ENCODE measurements at regions not wholly inside any gene's neighbourhood (a gene's known extent, or its start where the extent isn't known, plus 50 kb on each side); places are given as distances from the start of the nearest gene placed in this dataset.

- H3K36me3 Mint-ChIP-seq (ENCODE audit: low read depth): no peaks in the 10 kb centered on the region
- Histone ChIP-seq H3K36me3 (ENCODE audit: insufficient read depth, low read length) (no peaks in the 10 kb centered on the region), H3K27ac (ENCODE audit: low read depth in 1 of 2, low read length in 2 of 2) (no peak overlapping the region), H3K9me3 (ENCODE audit: control insufficient read depth in 1 of 2, insufficient read depth in 1 of 2, low read length in 2 of 2) (no peaks in the 10 kb centered on the region), H3K27me3 (ENCODE audit: control insufficient read depth in 1 of 2, insufficient read depth in 2 of 2, low read length in 2 of 2) (no peaks in the 10 kb centered on the region), H3K4me3 (ENCODE audit: low read length) (no peak overlapping the region), H3K4me1 (ENCODE audit: insufficient read depth, low read length) (no peaks in the 10 kb centered on the region)
- POLR2A ChIA-PET: no interaction called here
- H3K27me3 Mint-ChIP-seq: no peaks in the 10 kb centered on the region
- no peak for DNase-seq
- no peak for TF ChIP-seq CTCF (IDR thresholded peaks at IDR 0.05)
- intact Hi-C loops (cut with DNase I, micrococcal nuclease): no loop called here
- CTCF ChIA-PET: no interaction called here
- no peaks in the 10 kb centered on the region for H3K4me1 Mint-ChIP-seq (ENCODE audit: low read depth)
- no peak overlapping the region for H3K4me3 Mint-ChIP-seq
- H3K9me3 Mint-ChIP-seq: no peaks in the 10 kb centered on the region
- no peak for ATAC-seq (ENCODE audit: poor library complexity)
- H3K27ac Mint-ChIP-seq: no peak overlapping the region
These were observed 161.1 kb upstream of the PDGFD start for GRCh38 chr11:104325093-104325492.

- intact Hi-C loops (cut with DNase I, micrococcal nuclease): no loop called here
- no peaks in the 10 kb centered on the region for H3K4me1 ChIP-seq (ENCODE audit: insufficient read depth, low read length)
- H3K27ac ChIP-seq (ENCODE audit: low read depth in 1 of 2, low read length in 2 of 2): no peak overlapping the region
- TF ChIP-seq CTCF (IDR thresholded peaks at IDR 0.05): no peak
- no peaks in the 10 kb centered on the region for H3K36me3 ChIP-seq (ENCODE audit: insufficient read depth, low read length)
- no peaks in the 10 kb centered on the region for H3K9me3 Mint-ChIP-seq
- H3K36me3 Mint-ChIP-seq (ENCODE audit: low read depth): no peaks in the 10 kb centered on the region
- H3K27ac Mint-ChIP-seq: no peak overlapping the region
- no peak overlapping the region for H3K4me3 Mint-ChIP-seq
- no peaks in the 10 kb centered on the region for H3K9me3 ChIP-seq (ENCODE audit: control insufficient read depth in 1 of 2, insufficient read depth in 1 of 2, low read length in 2 of 2)
- no peak overlapping the region for H3K4me3 ChIP-seq (ENCODE audit: low read length)
- DNase-seq (no peak), ATAC-seq (ENCODE audit: poor library complexity) (no peak)
- H3K27me3 ChIP-seq (ENCODE audit: control insufficient read depth in 1 of 2, insufficient read depth in 2 of 2, low read length in 2 of 2): no peaks in the 10 kb centered on the region
- POLR2A ChIA-PET: no interaction called here
- H3K4me1 Mint-ChIP-seq (ENCODE audit: low read depth): no peaks in the 10 kb centered on the region
- no peaks in the 10 kb centered on the region for H3K27me3 Mint-ChIP-seq
- CTCF ChIA-PET: no interaction called here
These were observed 160.3 kb upstream of the PDGFD start for GRCh38 chr11:104324276-104324675.

GRCh38 chr11:104323841-104324240 is 159.9 kb upstream of the PDGFD start:
- Mint-ChIP-seq H3K27me3 (no peaks in the 10 kb centered on the region), H3K27ac (no peak overlapping the region), H3K4me1 (ENCODE audit: low read depth) (no peaks in the 10 kb centered on the region), H3K9me3 (no peaks in the 10 kb centered on the region), H3K4me3 (no peak overlapping the region), H3K36me3 (ENCODE audit: low read depth) (no peaks in the 10 kb centered on the region)
- intact Hi-C loops (cut with DNase I, micrococcal nuclease): no loop called here
- no peak overlapping the region for H3K27ac ChIP-seq (ENCODE audit: low read depth in 1 of 2, low read length in 2 of 2)
- no peak for TF ChIP-seq CTCF (IDR thresholded peaks at IDR 0.05)
- no peak for DNase-seq
- ATAC-seq (ENCODE audit: poor library complexity): no peak
- POLR2A ChIA-PET: no interaction called here
- H3K4me1 ChIP-seq (ENCODE audit: insufficient read depth, low read length): no peaks in the 10 kb centered on the region
- H3K9me3 ChIP-seq (ENCODE audit: control insufficient read depth in 1 of 2, insufficient read depth in 1 of 2, low read length in 2 of 2): no peaks in the 10 kb centered on the region
- H3K27me3 ChIP-seq (ENCODE audit: control insufficient read depth in 1 of 2, insufficient read depth in 2 of 2, low read length in 2 of 2): no peaks in the 10 kb centered on the region
- CTCF ChIA-PET: no interaction called here
- H3K36me3 ChIP-seq (ENCODE audit: insufficient read depth, low read length): no peaks in the 10 kb centered on the region
- no peak overlapping the region for H3K4me3 ChIP-seq (ENCODE audit: low read length)

Data from CD4-positive, alpha-beta T cell (primary cell).